ENCODE measurements at regions not wholly inside any gene's neighbourhood (a gene's known extent, or its start where the extent isn't known, plus 50 kb on each side); places are given as distances from the start of the nearest gene placed in this dataset.

DNA sequence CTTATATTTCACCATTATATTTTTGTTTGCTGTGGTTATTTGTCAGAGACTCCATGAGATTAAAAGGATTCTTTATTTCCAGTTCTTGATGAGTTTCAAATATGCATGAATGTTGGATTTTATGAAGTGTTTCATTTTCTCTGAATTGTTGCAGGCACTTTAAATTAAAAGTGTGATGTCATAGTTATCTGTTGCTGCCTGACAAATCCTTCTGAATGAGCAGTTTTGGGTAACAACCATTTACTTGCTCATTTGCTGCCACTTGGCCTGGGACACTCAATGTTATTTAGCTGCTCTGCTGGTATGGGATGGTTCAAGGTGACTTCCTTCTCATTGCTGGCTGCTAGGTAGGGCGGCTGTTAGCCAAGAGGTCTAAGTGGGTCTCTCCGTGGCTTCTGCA lies 173.5 kb downstream of the LPIN1 start:
- no peak overlapping the region for H3K9ac ChIP-seq (ENCODE audit: low read depth, low read length)
- H3K4me1 ChIP-seq (ENCODE audit: insufficient read depth, low read length) = no peaks in the 10 kb centered on the region
- DNase-seq = no peak
- TF ChIP-seq EZH2 (IDR thresholded peaks at IDR 0.05; ENCODE audit: borderline replicate concordance, low read depth, low read length, severe bottlenecking) = no peak
- TF ChIP-seq, protein P1, sequence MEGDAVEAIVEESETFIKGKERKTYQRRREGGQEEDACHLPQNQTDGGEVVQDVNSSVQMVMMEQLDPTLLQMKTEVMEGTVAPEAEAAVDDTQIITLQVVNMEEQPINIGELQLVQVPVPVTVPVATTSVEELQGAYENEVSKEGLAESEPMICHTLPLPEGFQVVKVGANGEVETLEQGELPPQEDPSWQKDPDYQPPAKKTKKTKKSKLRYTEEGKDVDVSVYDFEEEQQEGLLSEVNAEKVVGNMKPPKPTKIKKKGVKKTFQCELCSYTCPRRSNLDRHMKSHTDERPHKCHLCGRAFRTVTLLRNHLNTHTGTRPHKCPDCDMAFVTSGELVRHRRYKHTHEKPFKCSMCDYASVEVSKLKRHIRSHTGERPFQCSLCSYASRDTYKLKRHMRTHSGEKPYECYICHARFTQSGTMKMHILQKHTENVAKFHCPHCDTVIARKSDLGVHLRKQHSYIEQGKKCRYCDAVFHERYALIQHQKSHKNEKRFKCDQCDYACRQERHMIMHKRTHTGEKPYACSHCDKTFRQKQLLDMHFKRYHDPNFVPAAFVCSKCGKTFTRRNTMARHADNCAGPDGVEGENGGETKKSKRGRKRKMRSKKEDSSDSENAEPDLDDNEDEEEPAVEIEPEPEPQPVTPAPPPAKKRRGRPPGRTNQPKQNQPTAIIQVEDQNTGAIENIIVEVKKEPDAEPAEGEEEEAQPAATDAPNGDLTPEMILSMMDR (IDR thresholded peaks at IDR 0.05; ENCODE audit: borderline replicate concordance, extremely low read depth, low read length, poor library complexity, severe bottlenecking) = no peak
- H3K27me3 ChIP-seq (ENCODE audit: insufficient read depth, low read length, poor library complexity) = no peaks in the 10 kb centered on the region
- no peaks in the 10 kb centered on the region for H3K79me2 ChIP-seq (ENCODE audit: insufficient read depth, low read length)
- H4K20me1 ChIP-seq (ENCODE audit: insufficient read depth, low read length) = no peaks in the 10 kb centered on the region
- H3K9me3 ChIP-seq (ENCODE audit: insufficient read depth, low read length, severe bottlenecking) = no peaks in the 10 kb centered on the region
- no peak overlapping the region for H2AFZ ChIP-seq (ENCODE audit: low read depth, low read length)
- H3K4me3 ChIP-seq (ENCODE audit: low read depth in 1 of 2, low read length in 2 of 2) = no peak overlapping the region
- no peak for ATAC-seq (ENCODE audit: insufficient read depth, low read depth)
- H3K36me3 ChIP-seq (ENCODE audit: insufficient read depth, low read length) = no peaks in the 10 kb centered on the region
- H3K4me2 ChIP-seq (ENCODE audit: insufficient read depth, low read length) = no peak overlapping the region
- H3K27ac ChIP-seq (ENCODE audit: low read length) = no peak overlapping the region

DNA sequence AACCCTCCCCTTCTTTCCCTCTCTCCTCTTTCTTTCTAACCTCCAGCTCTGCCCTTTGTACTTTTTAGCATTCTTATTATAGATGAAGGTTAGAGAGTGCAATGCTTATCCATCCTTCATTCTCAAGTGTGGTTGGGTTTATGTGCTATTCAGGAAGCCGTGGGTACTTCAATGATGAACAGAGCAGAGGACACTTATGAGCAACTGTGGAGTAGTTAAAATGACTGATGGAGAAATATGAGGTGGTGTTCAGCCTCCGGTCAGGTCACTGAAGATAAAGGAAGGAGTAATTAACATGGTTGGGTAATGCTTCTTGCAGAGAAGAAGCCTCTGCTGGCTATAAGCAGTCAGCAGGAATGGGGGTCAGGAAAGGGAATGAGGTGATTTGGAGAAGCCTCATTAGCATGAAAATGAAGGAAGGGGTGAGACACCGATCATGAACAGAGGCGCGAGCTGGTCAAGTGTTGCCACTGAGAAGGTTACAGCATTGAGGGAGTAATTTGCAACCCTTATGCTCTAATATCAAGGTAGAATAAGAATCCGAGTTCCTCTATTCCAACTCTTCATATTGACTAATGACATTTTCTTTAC lies 174.7 kb downstream of the LPIN1 start:
- DNase-seq (no peak), ATAC-seq (ENCODE audit: insufficient read depth, low read depth) (peak; percentile 84)
- no peaks in the 10 kb centered on the region for H3K9me3 ChIP-seq (ENCODE audit: insufficient read depth, low read length, severe bottlenecking)
- H3K79me2 ChIP-seq (ENCODE audit: insufficient read depth, low read length) = no peaks in the 10 kb centered on the region
- TF ChIP-seq EZH2 (IDR thresholded peaks at IDR 0.05; ENCODE audit: borderline replicate concordance, low read depth, low read length, severe bottlenecking) = no peak
- TF ChIP-seq, protein P1 (IDR thresholded peaks at IDR 0.05; ENCODE audit: borderline replicate concordance, extremely low read depth, low read length, poor library complexity, severe bottlenecking) = no peak
- no peaks in the 10 kb centered on the region for H4K20me1 ChIP-seq (ENCODE audit: insufficient read depth, low read length)
- H3K27me3 ChIP-seq (ENCODE audit: insufficient read depth, low read length, poor library complexity) = no peaks in the 10 kb centered on the region
- no peak overlapping the region for H2AFZ ChIP-seq (ENCODE audit: low read depth, low read length)
- no peaks in the 10 kb centered on the region for H3K4me1 ChIP-seq (ENCODE audit: insufficient read depth, low read length)
- H3K27ac ChIP-seq (ENCODE audit: low read length) = no peak overlapping the region
- no peak overlapping the region for H3K4me3 ChIP-seq (ENCODE audit: low read depth in 1 of 2, low read length in 2 of 2)
- H3K36me3 ChIP-seq (ENCODE audit: insufficient read depth, low read length) = no peaks in the 10 kb centered on the region
- no peak overlapping the region for H3K9ac ChIP-seq (ENCODE audit: low read depth, low read length)
- H3K4me2 ChIP-seq (ENCODE audit: insufficient read depth, low read length) = no peak overlapping the region

DNA sequence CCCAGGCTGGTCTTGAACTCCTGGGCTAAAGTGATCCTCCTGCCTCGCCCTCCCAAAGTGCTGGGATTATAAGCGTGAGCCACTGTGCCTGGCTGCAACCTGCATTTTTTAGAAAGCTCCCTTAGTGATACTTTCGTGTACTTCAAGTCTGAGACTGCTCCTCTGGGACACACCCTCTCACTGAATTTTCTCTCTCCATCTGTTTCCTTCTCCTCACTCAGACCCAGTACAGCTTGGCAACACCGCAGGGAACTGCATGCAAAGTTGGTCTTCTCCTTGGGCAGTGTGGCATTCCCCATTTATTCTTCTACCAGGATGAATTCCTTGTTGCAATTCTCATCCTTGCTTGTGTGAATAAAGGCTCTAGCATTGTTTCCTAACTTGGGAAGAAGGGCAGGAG lies 175.9 kb downstream of the LPIN1 start:
- Histone ChIP-seq H3K79me2 (ENCODE audit: insufficient read depth, low read length) (no peaks in the 10 kb centered on the region), H2AFZ (ENCODE audit: low read depth, low read length) (no peak overlapping the region), H4K20me1 (ENCODE audit: insufficient read depth, low read length) (no peaks in the 10 kb centered on the region), H3K4me3 (ENCODE audit: low read depth in 1 of 2, low read length in 2 of 2) (no peak overlapping the region), H3K9ac (ENCODE audit: low read depth, low read length) (no peak overlapping the region), H3K27me3 (ENCODE audit: insufficient read depth, low read length, poor library complexity) (no peaks in the 10 kb centered on the region), H3K36me3 (ENCODE audit: insufficient read depth, low read length) (no peaks in the 10 kb centered on the region), H3K4me1 (ENCODE audit: insufficient read depth, low read length) (no peaks in the 10 kb centered on the region), H3K9me3 (ENCODE audit: insufficient read depth, low read length, severe bottlenecking) (no peaks in the 10 kb centered on the region), H3K27ac (ENCODE audit: low read length) (no peak overlapping the region), H3K4me2 (ENCODE audit: insufficient read depth, low read length) (no peak overlapping the region)
- TF ChIP-seq, protein P1 (IDR thresholded peaks at IDR 0.05; ENCODE audit: borderline replicate concordance, extremely low read depth, low read length, poor library complexity, severe bottlenecking) = no peak
- TF ChIP-seq EZH2 (IDR thresholded peaks at IDR 0.05; ENCODE audit: borderline replicate concordance, low read depth, low read length, severe bottlenecking) = no peak
- DNase-seq (no peak), ATAC-seq (ENCODE audit: insufficient read depth, low read depth) (no peak)

DNA sequence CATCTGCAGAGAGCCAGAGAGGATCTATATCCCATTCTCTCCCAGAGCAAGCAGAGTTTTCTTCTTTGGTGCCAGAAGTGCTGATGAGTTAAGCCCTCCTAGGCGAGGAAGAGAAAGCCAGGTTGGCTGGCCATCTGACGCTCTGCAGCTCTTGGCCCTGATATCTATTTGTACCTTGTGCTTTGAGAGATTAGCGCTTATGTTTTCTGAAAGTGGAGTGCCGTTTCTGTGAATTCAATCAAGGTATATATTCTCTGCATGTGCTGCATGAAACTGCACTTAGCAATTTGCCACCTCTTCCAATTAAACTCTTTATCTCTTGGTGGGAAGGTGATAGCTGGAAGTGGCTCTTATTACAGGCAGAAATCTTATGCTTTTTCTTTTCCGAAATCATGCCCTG lies 177.5 kb downstream of the LPIN1 start:
- TF ChIP-seq, protein P1 (IDR thresholded peaks at IDR 0.05; ENCODE audit: borderline replicate concordance, extremely low read depth, low read length, poor library complexity, severe bottlenecking) = no peak
- TF ChIP-seq EZH2 (IDR thresholded peaks at IDR 0.05; ENCODE audit: borderline replicate concordance, low read depth, low read length, severe bottlenecking) = no peak
- H3K36me3 ChIP-seq (ENCODE audit: insufficient read depth, low read length) = no peaks in the 10 kb centered on the region
- no peak overlapping the region for H3K27ac ChIP-seq (ENCODE audit: low read length)
- no peaks in the 10 kb centered on the region for H4K20me1 ChIP-seq (ENCODE audit: insufficient read depth, low read length)
- no peaks in the 10 kb centered on the region for H3K4me1 ChIP-seq (ENCODE audit: insufficient read depth, low read length)
- no peak overlapping the region for H3K9ac ChIP-seq (ENCODE audit: low read depth, low read length)
- H3K4me2 ChIP-seq (ENCODE audit: insufficient read depth, low read length) = no peak overlapping the region
- ATAC-seq (ENCODE audit: insufficient read depth, low read depth) = no peak
- no peak overlapping the region for H2AFZ ChIP-seq (ENCODE audit: low read depth, low read length)
- no peak for DNase-seq
- no peaks in the 10 kb centered on the region for H3K79me2 ChIP-seq (ENCODE audit: insufficient read depth, low read length)
- H3K9me3 ChIP-seq (ENCODE audit: insufficient read depth, low read length, severe bottlenecking) = no peaks in the 10 kb centered on the region
- H3K27me3 ChIP-seq (ENCODE audit: insufficient read depth, low read length, poor library complexity) = no peaks in the 10 kb centered on the region
- H3K4me3 ChIP-seq (ENCODE audit: low read depth in 1 of 2, low read length in 2 of 2) = no peak overlapping the region
